ENCODE measurements at regions not wholly inside any gene's neighbourhood (a gene's known extent, or its start where the extent isn't known, plus 50 kb on each side); places are given as distances from the start of the nearest gene placed in this dataset.

DNA sequence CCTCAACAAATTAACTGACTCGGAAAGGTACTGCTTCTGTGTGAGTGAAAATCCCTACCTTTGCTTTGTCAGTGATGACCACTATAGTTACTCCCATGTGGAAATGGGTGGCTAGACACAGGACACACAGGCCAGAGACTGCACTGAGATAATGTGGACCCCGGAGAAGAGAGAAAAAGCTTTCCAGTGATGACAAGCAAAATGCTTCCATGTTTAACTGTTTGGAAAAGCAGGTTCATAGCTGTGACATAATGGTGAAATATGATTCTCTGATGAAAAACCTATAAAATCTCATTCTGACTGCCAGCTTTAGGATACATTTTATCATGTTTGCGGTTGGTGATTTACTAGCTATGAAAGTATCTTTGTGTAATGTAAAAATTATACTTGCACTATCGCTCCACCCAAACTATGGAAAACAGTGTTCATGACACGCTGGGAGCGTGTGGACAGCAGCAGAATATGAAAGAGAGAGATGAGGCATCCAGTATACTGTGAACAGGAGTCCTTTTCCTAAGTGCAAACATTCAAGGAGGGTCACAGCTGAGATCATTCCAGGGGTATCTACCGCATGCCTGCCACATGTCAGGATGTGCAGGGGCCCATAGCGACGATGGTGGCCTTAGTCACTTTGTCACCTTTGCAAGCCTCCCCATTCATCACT lies 782.7 kb upstream of the SOX11 start:
- Histone ChIP-seq H3K36me3 (ENCODE audit: insufficient read depth, low read length) (no peaks in the 10 kb centered on the region), H3K4me3 (ENCODE audit: insufficient read depth, low read length) (no peak overlapping the region), H3K27me3 (ENCODE audit: insufficient read depth, low read length) (no peaks in the 10 kb centered on the region), H3K9me3 (ENCODE audit: low read depth, low read length) (no peaks in the 10 kb centered on the region), H3K4me2 (ENCODE audit: insufficient read depth, low read length) (no peak overlapping the region), H2AFZ (ENCODE audit: low read length) (no peak overlapping the region), H4K20me1 (ENCODE audit: insufficient read depth, low read length) (no peaks in the 10 kb centered on the region), H3K27ac (ENCODE audit: low read depth, low read length) (no peak overlapping the region), H3K4me1 (ENCODE audit: insufficient read depth, low read length) (no peaks in the 10 kb centered on the region), H3K79me2 (ENCODE audit: insufficient read depth, low read length) (no peaks in the 10 kb centered on the region)
- DNase-seq (ENCODE audit: insufficient read length, low spot score, missing footprints): no peak
- TF ChIP-seq, protein P1, sequence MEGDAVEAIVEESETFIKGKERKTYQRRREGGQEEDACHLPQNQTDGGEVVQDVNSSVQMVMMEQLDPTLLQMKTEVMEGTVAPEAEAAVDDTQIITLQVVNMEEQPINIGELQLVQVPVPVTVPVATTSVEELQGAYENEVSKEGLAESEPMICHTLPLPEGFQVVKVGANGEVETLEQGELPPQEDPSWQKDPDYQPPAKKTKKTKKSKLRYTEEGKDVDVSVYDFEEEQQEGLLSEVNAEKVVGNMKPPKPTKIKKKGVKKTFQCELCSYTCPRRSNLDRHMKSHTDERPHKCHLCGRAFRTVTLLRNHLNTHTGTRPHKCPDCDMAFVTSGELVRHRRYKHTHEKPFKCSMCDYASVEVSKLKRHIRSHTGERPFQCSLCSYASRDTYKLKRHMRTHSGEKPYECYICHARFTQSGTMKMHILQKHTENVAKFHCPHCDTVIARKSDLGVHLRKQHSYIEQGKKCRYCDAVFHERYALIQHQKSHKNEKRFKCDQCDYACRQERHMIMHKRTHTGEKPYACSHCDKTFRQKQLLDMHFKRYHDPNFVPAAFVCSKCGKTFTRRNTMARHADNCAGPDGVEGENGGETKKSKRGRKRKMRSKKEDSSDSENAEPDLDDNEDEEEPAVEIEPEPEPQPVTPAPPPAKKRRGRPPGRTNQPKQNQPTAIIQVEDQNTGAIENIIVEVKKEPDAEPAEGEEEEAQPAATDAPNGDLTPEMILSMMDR (IDR thresholded peaks at IDR 0.05; ENCODE audit: extremely low read depth, low read depth, low read length): no peak

DNA sequence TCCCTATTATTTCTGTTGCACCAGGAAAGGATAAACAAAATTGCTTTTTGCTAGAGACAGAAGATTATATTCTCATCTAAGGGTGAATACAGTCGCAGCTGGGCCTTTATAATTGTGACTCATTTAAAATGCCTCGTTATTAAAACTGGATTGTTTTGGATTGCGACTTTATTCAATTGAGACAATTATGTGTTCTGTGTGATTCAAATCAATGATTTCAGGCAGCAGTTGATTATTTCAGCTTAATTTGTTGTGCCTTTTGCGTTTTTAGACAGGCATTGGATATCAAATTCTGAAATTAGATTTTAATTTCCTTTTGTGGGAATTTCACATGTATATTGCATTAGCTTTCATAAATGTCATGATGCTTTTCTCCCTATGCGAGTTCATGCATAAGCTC lies 778.1 kb upstream of the SOX11 start:
- no peaks in the 10 kb centered on the region for H3K9me3 ChIP-seq (ENCODE audit: low read depth, low read length)
- no peaks in the 10 kb centered on the region for H3K27me3 ChIP-seq (ENCODE audit: insufficient read depth, low read length)
- H3K4me1 ChIP-seq (ENCODE audit: insufficient read depth, low read length): no peaks in the 10 kb centered on the region
- TF ChIP-seq, protein P1 (IDR thresholded peaks at IDR 0.05; ENCODE audit: extremely low read depth, low read depth, low read length): no peak
- H3K36me3 ChIP-seq (ENCODE audit: insufficient read depth, low read length): no peaks in the 10 kb centered on the region
- no peak overlapping the region for H3K27ac ChIP-seq (ENCODE audit: low read depth, low read length)
- H3K4me3 ChIP-seq (ENCODE audit: insufficient read depth, low read length): no peak overlapping the region
- no peak overlapping the region for H2AFZ ChIP-seq (ENCODE audit: low read length)
- no peak for DNase-seq (ENCODE audit: insufficient read length, low spot score, missing footprints)
- no peaks in the 10 kb centered on the region for H3K79me2 ChIP-seq (ENCODE audit: insufficient read depth, low read length)
- H4K20me1 ChIP-seq (ENCODE audit: insufficient read depth, low read length): no peaks in the 10 kb centered on the region
- H3K4me2 ChIP-seq (ENCODE audit: insufficient read depth, low read length): no peak overlapping the region

DNA sequence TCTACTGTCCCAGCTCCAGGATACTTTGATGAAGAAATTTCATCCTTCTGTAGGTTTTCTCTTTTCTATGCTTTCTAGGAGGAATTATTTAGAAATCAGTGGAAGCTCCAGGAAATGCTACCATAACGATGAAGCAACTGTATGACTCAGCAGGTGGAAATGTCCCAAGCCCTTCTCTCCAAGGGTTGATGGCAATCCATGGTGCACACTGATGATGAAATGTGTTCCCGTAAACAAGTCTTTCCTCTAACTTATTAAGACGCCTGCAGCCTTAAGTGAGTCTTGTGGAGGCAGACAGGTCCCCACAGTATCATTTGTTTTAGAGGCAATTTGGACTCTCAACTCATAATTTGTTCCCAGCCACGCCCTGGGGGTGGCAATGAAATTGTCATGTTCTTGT lies 777.6 kb upstream of the SOX11 start:
- Histone ChIP-seq H3K27ac (ENCODE audit: low read depth, low read length) (no peak overlapping the region), H3K4me3 (ENCODE audit: insufficient read depth, low read length) (no peak overlapping the region), H3K9me3 (ENCODE audit: low read depth, low read length) (no peaks in the 10 kb centered on the region), H3K79me2 (ENCODE audit: insufficient read depth, low read length) (no peaks in the 10 kb centered on the region), H4K20me1 (ENCODE audit: insufficient read depth, low read length) (no peaks in the 10 kb centered on the region), H3K4me1 (ENCODE audit: insufficient read depth, low read length) (no peaks in the 10 kb centered on the region), H3K27me3 (ENCODE audit: insufficient read depth, low read length) (no peaks in the 10 kb centered on the region), H2AFZ (ENCODE audit: low read length) (no peak overlapping the region), H3K4me2 (ENCODE audit: insufficient read depth, low read length) (no peak overlapping the region), H3K36me3 (ENCODE audit: insufficient read depth, low read length) (no peaks in the 10 kb centered on the region)
- DNase-seq (ENCODE audit: insufficient read length, low spot score, missing footprints): peak; percentile 21
- TF ChIP-seq, protein P1 (IDR thresholded peaks at IDR 0.05; ENCODE audit: extremely low read depth, low read depth, low read length): no peak

DNA sequence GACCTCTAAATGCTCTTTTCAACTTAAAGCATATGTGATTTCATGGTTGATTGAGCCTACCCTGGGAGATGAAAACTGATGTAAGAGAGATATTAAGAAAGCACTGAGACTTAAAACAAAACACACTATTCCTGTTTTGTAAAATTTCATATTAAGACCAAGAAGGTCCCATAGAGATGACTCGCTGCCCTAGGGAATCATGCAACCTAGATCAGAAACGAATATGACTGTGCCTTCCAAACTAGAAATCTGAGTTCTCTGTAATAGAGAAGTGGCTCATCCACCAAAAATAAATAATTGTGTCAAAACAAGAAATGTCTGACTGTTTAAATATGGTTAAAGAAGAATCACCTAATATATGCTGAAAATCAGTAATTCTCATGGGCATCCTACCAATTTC lies 776.8 kb upstream of the SOX11 start:
- DNase-seq (ENCODE audit: insufficient read length, low spot score, missing footprints): no peak
- Histone ChIP-seq H3K36me3 (ENCODE audit: insufficient read depth, low read length) (no peaks in the 10 kb centered on the region), H3K79me2 (ENCODE audit: insufficient read depth, low read length) (no peaks in the 10 kb centered on the region), H3K4me1 (ENCODE audit: insufficient read depth, low read length) (no peaks in the 10 kb centered on the region), H3K9me3 (ENCODE audit: low read depth, low read length) (no peaks in the 10 kb centered on the region), H3K4me3 (ENCODE audit: insufficient read depth, low read length) (no peak overlapping the region), H3K4me2 (ENCODE audit: insufficient read depth, low read length) (no peak overlapping the region), H3K27me3 (ENCODE audit: insufficient read depth, low read length) (no peaks in the 10 kb centered on the region), H2AFZ (ENCODE audit: low read length) (no peak overlapping the region), H4K20me1 (ENCODE audit: insufficient read depth, low read length) (no peaks in the 10 kb centered on the region), H3K27ac (ENCODE audit: low read depth, low read length) (no peak overlapping the region)
- TF ChIP-seq, protein P1 (IDR thresholded peaks at IDR 0.05; ENCODE audit: extremely low read depth, low read depth, low read length): no peak
